NCI-H345 treated with DMSO at 0.1 percent for 48 hours (cell line): ENCODE measurements at regions not wholly inside any gene's neighbourhood (a gene's known extent, or its start where the extent isn't known, plus 50 kb on each side); places are given as distances from the start of the nearest gene placed in this dataset.

Source experiments
- DNase-seq: peaks from one replicate; lab custom pipeline; 2025; ENCODE audit not compliant: unreplicated experiment; lab: John Stamatoyannopoulos, UW

DNA sequence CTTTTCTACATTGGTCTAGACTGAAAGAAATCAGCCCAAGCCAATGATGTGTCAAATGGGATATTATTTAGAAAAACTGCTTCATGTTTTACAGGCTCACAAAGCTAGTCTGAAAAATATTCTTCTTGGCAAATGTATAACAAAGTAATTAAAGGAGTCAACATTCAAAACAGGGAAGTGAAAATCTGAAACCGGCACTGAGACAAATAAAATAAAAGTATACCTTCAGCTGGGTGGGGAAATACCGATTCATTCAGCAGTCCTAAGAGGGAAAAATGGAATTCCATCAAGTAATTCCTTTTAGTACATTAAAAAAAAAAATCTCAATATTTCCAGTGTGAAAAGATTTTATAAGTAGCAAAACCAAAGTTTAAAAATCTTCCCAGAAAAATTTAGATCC lies 259.6 kb upstream of the SLC24A2 start:
- DNase-seq: no peak

DNA sequence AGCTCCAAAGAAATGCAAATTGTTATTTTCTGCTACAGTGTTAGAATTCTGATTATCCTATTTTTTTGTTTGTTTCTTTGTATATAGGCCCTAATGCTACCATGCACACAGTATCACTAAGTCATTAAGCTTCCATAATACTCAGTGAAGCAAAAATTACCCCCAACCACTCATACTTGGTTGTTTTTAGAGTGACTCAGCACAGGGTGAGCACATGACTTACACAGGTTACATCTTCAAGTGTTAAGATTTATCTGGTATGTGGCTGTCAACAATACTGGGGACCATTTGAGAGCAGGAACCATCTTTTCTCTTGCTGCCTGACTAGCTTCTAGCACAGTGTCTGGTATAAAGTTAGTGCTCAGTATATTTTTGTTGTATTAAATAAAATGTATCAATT lies 255.8 kb upstream of the SLC24A2 start:
- DNase-seq: no peak

- DNase-seq: no peak
Observed at GRCh38 chr9:20043461-20043860, 254.6 kb upstream of the SLC24A2 start.

DNA sequence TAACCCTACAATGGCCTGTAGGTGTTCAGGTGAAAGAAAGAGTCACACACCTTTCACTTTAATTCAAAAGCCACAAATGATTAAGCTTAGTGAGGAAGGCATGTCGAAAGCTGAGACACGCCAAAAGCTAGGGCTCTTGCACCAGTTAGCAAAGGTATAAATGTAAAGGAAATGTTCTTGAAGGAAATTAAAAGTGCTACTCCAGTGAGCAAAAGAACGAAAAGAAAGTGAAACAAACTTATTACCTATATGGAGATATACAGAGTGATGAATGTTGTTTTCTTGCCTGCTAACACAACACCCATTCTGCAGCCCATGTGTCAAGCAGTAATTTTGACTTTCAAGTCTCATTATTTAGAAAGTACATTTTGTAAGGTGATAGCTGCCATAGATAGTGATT lies 254.2 kb upstream of the SLC24A2 start:
- DNase-seq: no peak

GRCh38 chr9:20042128-20042711 lies 253.4 kb upstream of the SLC24A2 start:
- no peak for DNase-seq

- DNase-seq: peak; percentile 92
Observed at GRCh38 chr9:20041697-20042081, 252.9 kb upstream of the SLC24A2 start.

DNA sequence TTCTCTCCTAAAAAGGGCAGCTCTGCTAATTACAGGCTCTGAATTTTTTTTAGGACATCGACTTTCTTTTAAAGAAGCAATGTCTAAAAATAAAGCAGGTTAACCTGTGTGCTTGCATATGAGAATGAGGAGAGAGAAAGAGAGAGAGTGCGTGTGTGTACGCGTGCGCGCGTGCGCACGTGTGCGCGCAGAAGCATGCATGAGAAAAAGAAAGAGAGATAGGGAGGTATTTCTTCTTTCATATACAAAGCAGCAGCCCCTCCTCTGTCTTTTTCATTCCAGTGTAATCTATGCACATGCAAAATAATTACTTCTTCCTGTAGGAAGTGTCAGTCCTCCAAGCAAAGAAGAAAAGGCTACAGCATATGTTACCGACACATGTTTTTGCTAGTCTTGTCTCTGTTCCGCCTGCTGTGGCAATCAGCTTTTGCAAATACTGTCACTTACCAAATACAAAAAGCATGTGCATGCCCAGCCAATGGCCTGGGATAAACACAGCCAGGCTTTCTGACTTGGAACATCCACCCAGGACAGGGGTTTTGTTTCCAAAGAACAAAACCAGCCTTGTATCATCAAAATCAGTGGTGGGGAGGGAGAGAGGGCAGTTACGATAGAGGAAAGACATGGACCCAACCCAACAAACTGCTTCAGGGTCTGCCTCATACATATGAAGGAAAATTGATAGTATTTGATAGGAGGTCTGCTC lies 252.3 kb upstream of the SLC24A2 start:
- DNase-seq: peak; percentile 81

GRCh38 chr9:20037699-20038098 lies 248.9 kb upstream of the SLC24A2 start:
- DNase-seq: no peak

GRCh38 chr9:20033511-20033910 lies 244.7 kb upstream of the SLC24A2 start:
- DNase-seq: no peak

DNA sequence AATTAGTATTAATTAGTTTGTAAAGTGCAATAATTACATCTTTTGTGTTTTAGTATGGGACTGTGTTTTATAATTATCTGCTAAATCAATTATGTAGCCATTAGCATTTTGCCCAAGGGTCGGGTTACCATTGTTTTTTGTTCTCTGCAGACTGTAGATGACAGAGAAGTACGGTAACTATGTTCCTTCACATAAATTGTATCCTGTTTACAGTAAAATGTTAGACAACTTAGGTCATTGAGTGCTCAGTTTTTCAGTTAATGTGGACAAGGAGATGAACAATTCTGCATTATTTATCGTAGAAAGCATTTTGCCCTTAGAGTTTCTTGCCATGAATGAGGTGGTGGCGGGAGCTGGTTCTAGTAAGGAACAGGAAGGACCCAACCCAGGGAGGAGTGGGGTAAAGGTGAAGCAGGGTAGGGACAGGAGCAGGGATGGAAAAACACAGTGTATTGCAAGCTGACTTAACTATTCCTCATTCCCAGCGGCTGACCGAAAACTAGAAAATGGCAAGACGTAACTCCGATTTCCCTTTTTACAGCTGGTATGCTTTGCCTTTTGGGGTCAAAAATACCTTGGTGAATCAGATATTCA lies 243.7 kb upstream of the SLC24A2 start:
- DNase-seq: no peak

DNA sequence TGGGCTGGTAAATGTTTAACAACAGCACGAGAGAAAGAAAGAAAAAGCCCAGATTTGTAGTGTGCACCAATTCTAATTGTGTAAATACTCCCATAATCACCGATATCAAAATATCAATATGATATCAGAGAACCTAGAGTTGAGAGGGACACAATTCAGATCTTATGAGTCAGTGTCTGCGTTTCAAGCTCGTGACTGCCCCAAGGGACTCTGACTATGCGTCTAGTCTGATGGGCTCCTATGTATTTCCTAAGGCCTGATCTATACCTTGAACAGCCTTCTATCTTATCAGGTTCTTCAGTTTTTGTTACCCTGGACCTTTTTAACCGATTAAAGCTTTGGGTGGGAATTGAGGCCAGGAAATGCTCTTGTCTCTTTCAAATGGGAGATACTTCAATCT lies 243.0 kb upstream of the SLC24A2 start:
- DNase-seq: no peak

GRCh38 chr9:20030671-20031070 lies 241.8 kb upstream of the SLC24A2 start:
- DNase-seq: no peak

- DNase-seq: no peak
Observed at GRCh38 chr9:20030221-20030620, 241.4 kb upstream of the SLC24A2 start.

- no peak for DNase-seq
Observed at GRCh38 chr9:20028849-20029231, 240.0 kb upstream of the SLC24A2 start.

DNA sequence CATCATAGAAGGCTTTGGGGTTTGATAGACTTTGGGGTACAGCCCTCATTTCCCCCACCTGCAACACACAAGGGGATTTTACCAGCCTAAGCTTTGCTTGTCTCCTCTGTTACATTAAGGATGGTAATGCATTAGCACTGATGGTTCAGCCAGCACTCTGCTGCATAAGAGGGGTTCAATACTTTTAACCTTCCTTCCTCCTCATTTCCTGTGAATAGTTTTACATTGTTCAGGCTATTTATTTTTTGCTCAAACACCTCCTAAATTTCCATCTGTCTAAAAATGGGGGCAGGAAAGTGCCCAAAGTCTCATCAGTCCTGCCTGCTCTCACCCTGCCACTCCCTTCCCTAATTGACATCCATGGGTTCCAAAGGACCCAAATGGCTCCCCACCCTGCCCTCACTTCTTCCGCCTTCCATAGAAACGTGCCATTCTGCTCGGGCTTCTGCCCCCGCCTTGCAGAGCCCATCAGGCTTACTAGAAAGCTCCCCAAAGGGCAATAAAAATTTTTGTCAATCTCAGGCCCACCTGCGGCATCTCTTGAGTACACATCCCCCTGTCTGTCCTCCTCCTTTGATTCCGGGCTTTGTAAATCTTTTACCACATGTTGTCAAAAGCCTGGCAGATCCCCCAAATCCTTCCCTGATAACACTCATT lies 239.5 kb upstream of the SLC24A2 start:
- DNase-seq: no peak

DNA sequence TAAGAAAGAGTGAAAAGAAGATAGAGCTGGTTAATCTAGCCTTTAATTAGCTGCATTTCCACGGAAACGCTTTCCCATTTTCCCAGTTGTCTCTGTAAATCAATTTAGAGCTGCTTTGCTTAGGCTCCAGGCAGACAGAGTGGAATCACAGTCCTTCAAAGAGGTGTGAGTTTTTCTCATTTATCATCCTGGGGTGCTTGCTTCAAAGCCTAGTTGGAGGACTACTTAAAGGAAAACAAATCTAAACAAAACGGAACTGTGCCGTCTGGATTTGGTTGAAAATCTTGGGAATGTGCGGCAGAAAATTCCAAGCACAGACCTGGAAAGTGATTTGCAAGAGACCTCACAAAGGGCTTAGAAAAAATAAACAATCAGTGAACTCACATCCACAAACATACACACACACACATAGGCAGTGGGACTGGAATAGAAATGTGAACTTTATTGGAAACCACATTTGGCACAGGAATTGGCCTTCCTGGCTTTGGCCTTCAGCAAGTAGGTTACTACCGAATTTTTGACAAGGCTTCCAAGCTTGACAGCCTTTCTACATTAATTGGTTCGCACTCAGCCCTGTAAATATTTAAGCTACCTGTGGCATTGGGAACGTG lies 235.2 kb upstream of the SLC24A2 start:
- DNase-seq: no peak

GRCh38 chr9:20023210-20023905 lies 234.5 kb upstream of the SLC24A2 start:
- DNase-seq: no peak

DNA sequence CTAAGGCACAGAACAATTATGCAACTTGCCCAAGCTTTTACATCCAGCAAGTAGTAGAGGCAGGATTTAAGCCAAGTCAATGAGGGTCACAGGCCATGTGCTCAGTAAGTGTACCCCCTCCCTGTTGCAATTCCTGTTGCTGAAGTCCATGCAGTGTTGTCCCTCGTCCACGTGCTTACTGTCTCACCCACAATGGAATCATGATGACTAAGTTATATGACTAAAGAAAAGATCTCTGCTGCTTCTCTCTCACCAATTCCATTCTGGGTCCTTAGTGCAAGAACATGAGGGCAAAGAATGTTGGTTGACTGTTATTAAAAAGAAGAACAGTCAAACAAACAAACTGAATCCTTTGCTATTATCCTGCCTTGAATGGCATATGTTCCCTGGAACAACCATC lies 233.6 kb upstream of the SLC24A2 start:
- DNase-seq: no peak

DNA sequence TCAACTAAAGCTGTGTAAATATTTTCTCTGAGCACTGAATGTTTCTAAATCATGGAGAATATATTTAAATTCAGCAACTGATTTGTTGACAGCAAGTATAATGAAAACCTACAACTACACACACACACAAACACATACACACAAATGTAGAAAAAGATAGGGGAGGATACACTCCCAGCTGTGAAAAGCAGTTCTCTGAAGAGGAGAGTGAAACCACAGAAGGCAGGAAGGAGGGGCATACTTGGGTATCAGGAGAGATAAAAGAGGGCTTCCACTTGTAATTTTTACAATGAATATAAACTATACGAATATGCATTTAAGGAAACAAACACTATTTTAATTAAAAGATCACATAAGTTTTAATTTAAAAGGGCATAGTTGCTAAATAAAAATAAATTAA lies 227.8 kb upstream of the SLC24A2 start:
- no peak for DNase-seq

GRCh38 chr9:20015427-20015931 lies 226.6 kb upstream of the SLC24A2 start:
- DNase-seq: no peak

GRCh38 chr9:20014168-20014567 lies 225.3 kb upstream of the SLC24A2 start:
- no peak for DNase-seq
